Loucy (cell line): ENCODE measurements at regions not wholly inside any gene's neighbourhood (a gene's known extent, or its start where the extent isn't known, plus 50 kb on each side); places are given as distances from the start of the nearest gene placed in this dataset.

ENCODE experiments used
- H2AFZ ChIP-seq: fragments of 200-600 bp; sonication (generic); 2 replicates; pipeline ENCODE4 v1.6.0; 2016; ENCODE audit warnings: antibody characterized with exemption, mild to moderate bottlenecking, low read length, moderate library complexity
- H3F3A ChIP-seq: fragments of 200-600 bp; 2 replicates; pipeline ENCODE4 v1.6.0; 2016; ENCODE audit warnings: antibody characterized with exemption, low read depth, mild to moderate bottlenecking
- H3K27me3 ChIP-seq: fragments of 200-600 bp; sonication (generic); 2 replicates; pipeline ENCODE4 v1.6.1; 2014; ENCODE audit warnings: low read length, mild to moderate bottlenecking; ENCODE audit not compliant: insufficient read depth, poor library complexity, severe bottlenecking
- H3K36me3 ChIP-seq: fragments of 200-600 bp; sonication (generic); 2 replicates; pipeline ENCODE4 v1.6.1; 2016; ENCODE audit warnings: low read length; ENCODE audit not compliant: insufficient read depth
- H3K4me1 ChIP-seq: fragments of 200-600 bp; sonication (generic); 2 replicates; pipeline ENCODE4 v1.5.1; 2014; ENCODE audit warnings: low read length, mild to moderate bottlenecking; ENCODE audit not compliant: insufficient read depth, poor library complexity, severe bottlenecking
- H3K4me2 ChIP-seq: fragments of 200-600 bp; sonication (generic); 2 replicates; pipeline ENCODE4 v1.6.0; 2014; ENCODE audit warnings: antibody characterized with exemption, low read length, low read depth, mild to moderate bottlenecking; ENCODE audit not compliant: poor library complexity, severe bottlenecking
- H3K4me3 ChIP-seq: fragments of 200-600 bp; sonication (generic); 2 replicates; pipeline ENCODE4 v1.5.1; 2014; ENCODE audit warnings: low read length, mild to moderate bottlenecking, mixed read lengths; ENCODE audit not compliant: poor library complexity, severe bottlenecking
- H3K79me2 ChIP-seq: fragments of 200-600 bp; sonication (generic); 2 replicates; pipeline ENCODE4 v1.6.1; 2014; ENCODE audit warnings: low read length; ENCODE audit not compliant: insufficient read depth
- H3K9ac ChIP-seq: fragments of 200-600 bp; sonication (generic); 2 replicates; pipeline ENCODE4 v1.6.0; 2014; ENCODE audit warnings: mild to moderate bottlenecking, low read depth, low read length, moderate library complexity; ENCODE audit not compliant: poor library complexity, severe bottlenecking
- H3K9me2 ChIP-seq: fragments of 200-600 bp; sonication (generic); replicated peaks from 2 replicates; pipeline ENCODE4 v1.6.1; 2016; ENCODE audit warnings: low read depth, low read length, mixed read lengths
- H3K9me3 ChIP-seq: fragments of 200-600 bp; sonication (generic); 2 replicates; pipeline ENCODE4 v1.6.1; 2014; ENCODE audit warnings: mild to moderate bottlenecking, antibody characterized with exemption, low read length, low read depth; ENCODE audit not compliant: insufficient read depth
- H4K20me1 ChIP-seq: fragments of 200-600 bp; sonication (generic); 2 replicates; pipeline ENCODE4 v1.6.0; 2014; ENCODE audit warnings: antibody characterized with exemption, low read length, mild to moderate bottlenecking; ENCODE audit not compliant: insufficient read depth, poor library complexity, severe bottlenecking
- EZH2phosphoT487 ChIP-seq: fragments of 200-600 bp; IDR thresholded peaks from 2 replicates; pipeline ENCODE4 v1.6.1; 2018; ENCODE audit warnings: antibody characterized with exemption, mild to moderate bottlenecking, moderate library complexity, borderline replicate concordance
- TF ChIP-seq, protein P1 (sequence below): fragments of 200-600 bp; sonication (generic); conservative IDR thresholded peaks from 2 replicates; pipeline ENCODE4 v1.5.1; 2014; ENCODE audit warnings: mild to moderate bottlenecking, antibody characterized with exemption, low read length

DNA sequence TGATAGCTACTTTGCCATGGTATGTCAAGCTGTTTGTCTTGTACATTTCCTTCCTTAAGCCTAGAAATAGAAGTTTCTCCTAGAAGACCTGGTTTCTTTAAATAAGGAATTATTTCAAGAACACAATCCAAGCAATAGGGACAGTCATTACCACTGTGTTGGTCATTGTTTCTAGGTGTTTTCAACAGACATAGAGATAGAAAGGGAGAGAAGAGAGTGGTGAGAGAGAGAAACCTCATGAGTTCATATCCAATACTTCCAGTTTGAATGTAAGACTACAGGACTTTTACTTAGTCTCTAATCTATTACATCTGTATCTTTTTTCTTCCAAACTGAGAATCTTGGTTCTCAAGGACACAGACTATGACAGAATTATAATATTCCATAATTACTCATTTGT, 245.9 kb upstream of the STARD13 start:
- no peak for TF ChIP-seq EZH2phosphoT487
- TF ChIP-seq, protein P1, sequence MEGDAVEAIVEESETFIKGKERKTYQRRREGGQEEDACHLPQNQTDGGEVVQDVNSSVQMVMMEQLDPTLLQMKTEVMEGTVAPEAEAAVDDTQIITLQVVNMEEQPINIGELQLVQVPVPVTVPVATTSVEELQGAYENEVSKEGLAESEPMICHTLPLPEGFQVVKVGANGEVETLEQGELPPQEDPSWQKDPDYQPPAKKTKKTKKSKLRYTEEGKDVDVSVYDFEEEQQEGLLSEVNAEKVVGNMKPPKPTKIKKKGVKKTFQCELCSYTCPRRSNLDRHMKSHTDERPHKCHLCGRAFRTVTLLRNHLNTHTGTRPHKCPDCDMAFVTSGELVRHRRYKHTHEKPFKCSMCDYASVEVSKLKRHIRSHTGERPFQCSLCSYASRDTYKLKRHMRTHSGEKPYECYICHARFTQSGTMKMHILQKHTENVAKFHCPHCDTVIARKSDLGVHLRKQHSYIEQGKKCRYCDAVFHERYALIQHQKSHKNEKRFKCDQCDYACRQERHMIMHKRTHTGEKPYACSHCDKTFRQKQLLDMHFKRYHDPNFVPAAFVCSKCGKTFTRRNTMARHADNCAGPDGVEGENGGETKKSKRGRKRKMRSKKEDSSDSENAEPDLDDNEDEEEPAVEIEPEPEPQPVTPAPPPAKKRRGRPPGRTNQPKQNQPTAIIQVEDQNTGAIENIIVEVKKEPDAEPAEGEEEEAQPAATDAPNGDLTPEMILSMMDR, result no peak

GRCh38 chr13:33535061-33535460, 249.5 kb upstream of the STARD13 start:
- TF ChIP-seq EZH2phosphoT487, result no peak
- TF ChIP-seq, protein P1, result no peak
- no peaks in the 10 kb centered on the region for H3K4me1 ChIP-seq
- no peaks in the 10 kb centered on the region for H4K20me1 ChIP-seq
- no peaks in the 10 kb centered on the region for H3F3A ChIP-seq
- no peaks in the 10 kb centered on the region for H3K9me3 ChIP-seq
- no peaks in the 10 kb centered on the region for H3K79me2 ChIP-seq
- no peaks in the 10 kb centered on the region for H3K9me2 ChIP-seq
- H3K4me2 ChIP-seq, result no peak overlapping the region
- H3K4me3 ChIP-seq, result no peak overlapping the region
- H3K36me3 ChIP-seq, result no peaks in the 10 kb centered on the region
- H3K27me3 ChIP-seq, result no peaks in the 10 kb centered on the region
- H3K9ac ChIP-seq, result no peak overlapping the region
- no peak overlapping the region for H2AFZ ChIP-seq

More for the DNA sequence above, 245.9 kb upstream of the STARD13 start:
- Histone ChIP-seq H3K9ac (no peak overlapping the region), H3K27me3 (no peaks in the 10 kb centered on the region), H4K20me1 (no peaks in the 10 kb centered on the region), H3K9me3 (no peaks in the 10 kb centered on the region), H2AFZ (no peak overlapping the region), H3K9me2 (no peaks in the 10 kb centered on the region), H3K4me3 (no peak overlapping the region), H3K4me2 (no peak overlapping the region), H3F3A (no peaks in the 10 kb centered on the region), H3K79me2 (no peaks in the 10 kb centered on the region), H3K4me1 (no peaks in the 10 kb centered on the region), H3K36me3 (no peaks in the 10 kb centered on the region)

DNA sequence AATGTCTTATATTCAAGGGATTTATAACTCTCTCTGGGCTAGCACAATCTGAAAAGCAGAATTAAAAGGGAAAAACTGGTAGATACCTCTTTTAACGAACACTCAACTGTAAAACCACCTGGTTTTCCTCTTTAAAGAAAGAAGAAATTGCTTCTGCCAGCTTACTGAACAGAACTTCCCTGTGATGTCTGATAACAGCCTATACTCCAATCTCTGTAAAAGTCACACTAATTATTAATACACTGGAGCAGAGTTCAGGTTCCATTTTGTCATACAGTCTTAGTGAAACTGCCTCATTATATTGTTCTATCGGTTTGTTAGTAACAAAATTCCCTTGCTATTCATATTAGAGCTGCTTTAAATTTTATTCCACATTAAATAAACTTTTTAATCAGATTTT, 251.0 kb upstream of the STARD13 start:
- Histone ChIP-seq H3K9me3 (no peaks in the 10 kb centered on the region), H2AFZ (no peak overlapping the region), H3K9me2 (no peaks in the 10 kb centered on the region), H3K4me2 (no peak overlapping the region), H3K4me3 (no peak overlapping the region), H4K20me1 (no peaks in the 10 kb centered on the region), H3K27me3 (no peaks in the 10 kb centered on the region), H3K79me2 (no peaks in the 10 kb centered on the region), H3K36me3 (no peaks in the 10 kb centered on the region), H3F3A (no peaks in the 10 kb centered on the region), H3K4me1 (no peaks in the 10 kb centered on the region), H3K9ac (no peak overlapping the region)
- TF ChIP-seq, protein P1, result no peak
- TF ChIP-seq EZH2phosphoT487, result no peak
